Neural progenitor cell (in vitro differentiated cells): ENCODE measurements at regions not wholly inside any gene's neighbourhood (a gene's known extent, or its start where the extent isn't known, plus 50 kb on each side); places are given as distances from the start of the nearest gene placed in this dataset.

Source experiments
- EZH2 ChIP-seq: fragments of 200-600 bp; sonication (generic); IDR thresholded peaks from 2 replicates; pipeline ENCODE4 v1.6.1; 2017; ENCODE audit warnings: antibody characterized with exemption, mild to moderate bottlenecking, moderate library complexity
- EZH2phosphoT487 ChIP-seq: fragments of 200-600 bp; sonication (generic); IDR thresholded peaks from 2 replicates; pipeline ENCODE4 v1.6.1; 2017; ENCODE audit warnings: antibody characterized with exemption
- TF ChIP-seq, protein P1 (sequence below): fragments of 200-600 bp; sonication (generic); IDR thresholded peaks from 2 replicates; pipeline ENCODE4 v1.5.1; 2017; ENCODE audit warnings: antibody characterized with exemption, mild to moderate bottlenecking

DNA sequence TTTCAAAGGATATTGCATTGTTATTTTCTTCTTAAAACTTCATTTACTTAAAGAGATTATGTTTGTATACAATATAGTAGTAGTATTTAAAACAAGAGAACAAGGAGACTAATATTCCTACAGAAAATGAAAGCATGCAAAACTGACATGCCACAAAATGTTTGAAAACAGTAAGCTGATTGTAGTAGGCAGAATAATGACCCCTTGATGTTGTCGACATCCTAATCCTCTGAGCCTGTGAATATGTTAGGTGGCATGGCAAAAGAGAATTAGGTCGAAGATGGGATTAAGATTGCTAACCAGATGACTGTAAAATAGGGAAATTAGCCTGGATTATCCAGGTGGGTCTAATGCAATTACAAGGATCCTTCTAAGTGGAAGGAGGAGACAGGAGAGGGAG lies 522.2 kb upstream of the NR3C2 start:
- TF ChIP-seq, protein P1, sequence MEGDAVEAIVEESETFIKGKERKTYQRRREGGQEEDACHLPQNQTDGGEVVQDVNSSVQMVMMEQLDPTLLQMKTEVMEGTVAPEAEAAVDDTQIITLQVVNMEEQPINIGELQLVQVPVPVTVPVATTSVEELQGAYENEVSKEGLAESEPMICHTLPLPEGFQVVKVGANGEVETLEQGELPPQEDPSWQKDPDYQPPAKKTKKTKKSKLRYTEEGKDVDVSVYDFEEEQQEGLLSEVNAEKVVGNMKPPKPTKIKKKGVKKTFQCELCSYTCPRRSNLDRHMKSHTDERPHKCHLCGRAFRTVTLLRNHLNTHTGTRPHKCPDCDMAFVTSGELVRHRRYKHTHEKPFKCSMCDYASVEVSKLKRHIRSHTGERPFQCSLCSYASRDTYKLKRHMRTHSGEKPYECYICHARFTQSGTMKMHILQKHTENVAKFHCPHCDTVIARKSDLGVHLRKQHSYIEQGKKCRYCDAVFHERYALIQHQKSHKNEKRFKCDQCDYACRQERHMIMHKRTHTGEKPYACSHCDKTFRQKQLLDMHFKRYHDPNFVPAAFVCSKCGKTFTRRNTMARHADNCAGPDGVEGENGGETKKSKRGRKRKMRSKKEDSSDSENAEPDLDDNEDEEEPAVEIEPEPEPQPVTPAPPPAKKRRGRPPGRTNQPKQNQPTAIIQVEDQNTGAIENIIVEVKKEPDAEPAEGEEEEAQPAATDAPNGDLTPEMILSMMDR: no peak
- TF ChIP-seq EZH2 (no peak), EZH2phosphoT487 (no peak)
